NB4 (cell line): ENCODE measurements at regions not wholly inside any gene's neighbourhood (a gene's known extent, or its start where the extent isn't known, plus 50 kb on each side); places are given as distances from the start of the nearest gene placed in this dataset.

Source experiments
- TF ChIP-seq, protein P1 (sequence below): IDR thresholded peaks from 2 replicates; pipeline ENCODE4 v1.6.1; 2011; ENCODE audit warnings: low read depth, low read length
- TF ChIP-seq, protein P2 (sequence below): IDR thresholded peaks from one replicate; pipeline ENCODE4 v1.5.1; 2012; ENCODE audit warnings: low read depth, low read length

DNA sequence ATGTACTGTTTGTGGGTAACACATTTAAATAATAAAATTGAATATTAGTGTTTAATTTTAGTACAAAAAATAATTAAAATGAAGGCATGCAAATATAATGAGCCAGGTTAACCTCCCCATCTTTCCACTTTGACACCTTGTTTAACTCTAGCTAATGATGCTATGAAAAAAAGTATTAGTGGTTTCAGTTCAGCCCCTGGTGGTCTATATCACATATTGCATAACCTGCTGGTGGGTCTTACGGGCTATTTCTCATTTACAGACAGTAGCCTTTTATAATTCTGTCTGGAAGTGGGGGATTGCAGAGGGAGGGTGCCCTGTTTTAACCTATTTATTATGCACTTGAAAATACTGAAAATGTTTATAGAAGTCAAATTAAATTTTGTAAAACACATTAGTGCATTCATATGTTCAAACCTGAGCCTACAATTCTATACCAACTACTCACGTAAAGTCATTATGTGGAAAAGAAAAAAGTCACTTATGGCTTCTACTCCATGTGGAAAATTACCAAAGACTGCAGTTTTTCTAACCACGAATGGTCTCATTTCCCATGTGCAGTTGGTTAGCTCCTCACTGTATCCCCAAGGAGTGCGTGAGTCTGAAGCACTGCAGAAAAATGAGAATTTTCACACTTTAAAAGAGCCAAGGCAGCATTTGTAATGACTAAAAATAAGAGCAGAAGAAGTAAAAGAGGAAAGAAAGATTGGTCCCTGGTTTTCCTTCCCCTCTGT, 381.0 kb downstream of the MTX2 start:
- TF ChIP-seq, protein P1, sequence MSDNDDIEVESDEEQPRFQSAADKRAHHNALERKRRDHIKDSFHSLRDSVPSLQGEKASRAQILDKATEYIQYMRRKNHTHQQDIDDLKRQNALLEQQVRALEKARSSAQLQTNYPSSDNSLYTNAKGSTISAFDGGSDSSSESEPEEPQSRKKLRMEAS = no peak
- TF ChIP-seq, protein P2, sequence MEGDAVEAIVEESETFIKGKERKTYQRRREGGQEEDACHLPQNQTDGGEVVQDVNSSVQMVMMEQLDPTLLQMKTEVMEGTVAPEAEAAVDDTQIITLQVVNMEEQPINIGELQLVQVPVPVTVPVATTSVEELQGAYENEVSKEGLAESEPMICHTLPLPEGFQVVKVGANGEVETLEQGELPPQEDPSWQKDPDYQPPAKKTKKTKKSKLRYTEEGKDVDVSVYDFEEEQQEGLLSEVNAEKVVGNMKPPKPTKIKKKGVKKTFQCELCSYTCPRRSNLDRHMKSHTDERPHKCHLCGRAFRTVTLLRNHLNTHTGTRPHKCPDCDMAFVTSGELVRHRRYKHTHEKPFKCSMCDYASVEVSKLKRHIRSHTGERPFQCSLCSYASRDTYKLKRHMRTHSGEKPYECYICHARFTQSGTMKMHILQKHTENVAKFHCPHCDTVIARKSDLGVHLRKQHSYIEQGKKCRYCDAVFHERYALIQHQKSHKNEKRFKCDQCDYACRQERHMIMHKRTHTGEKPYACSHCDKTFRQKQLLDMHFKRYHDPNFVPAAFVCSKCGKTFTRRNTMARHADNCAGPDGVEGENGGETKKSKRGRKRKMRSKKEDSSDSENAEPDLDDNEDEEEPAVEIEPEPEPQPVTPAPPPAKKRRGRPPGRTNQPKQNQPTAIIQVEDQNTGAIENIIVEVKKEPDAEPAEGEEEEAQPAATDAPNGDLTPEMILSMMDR = no peak
